WERI-Rb-1 (cell line): ENCODE measurements at regions not wholly inside any gene's neighbourhood (a gene's known extent, or its start where the extent isn't known, plus 50 kb on each side); places are given as distances from the start of the nearest gene placed in this dataset.

Experiments
- DNase-seq: peaks from one replicate; pipeline ENCODE4 v3.0.0-alpha.2; 2020
- H3K27ac ChIP-seq: fragments of 250-450 bp; sonication (Bioruptor Pico); 2 replicates; pipeline ENCODE4 v1.5.1; 2020; ENCODE audit warnings: mild to moderate bottlenecking, moderate library complexity
- H3K27me3 ChIP-seq: fragments of 250-450 bp; sonication (Bioruptor Pico); 2 replicates; pipeline ENCODE4 v1.5.1; 2021; ENCODE audit warnings: mild to moderate bottlenecking, low read depth, moderate library complexity; ENCODE audit not compliant: insufficient read depth, severe bottlenecking
- H3K36me3 ChIP-seq: fragments of 250-450 bp; sonication (Bioruptor Pico); 2 replicates; pipeline ENCODE4 v1.5.1; 2020; ENCODE audit warnings: mild to moderate bottlenecking, moderate library complexity
- H3K4me3 ChIP-seq: 2 replicates; pipeline ENCODE4 v1.5.1; 2011; ENCODE audit warnings: low read depth, mild to moderate bottlenecking, control low read depth, low read length
- H3K9me3 ChIP-seq: fragments of 250-450 bp; sonication (Bioruptor Pico); 2 replicates; pipeline ENCODE4 v1.5.1; 2021; ENCODE audit warnings: mild to moderate bottlenecking, moderate library complexity; ENCODE audit not compliant: severe bottlenecking
- CTCF ChIP-seq: IDR thresholded peaks from 2 replicates; pipeline ENCODE4 v1.5.1; 2011; ENCODE audit warnings: low read depth, mild to moderate bottlenecking, control low read depth, inconsistent platforms, low read length

- no peak for DNase-seq
- Histone ChIP-seq H3K4me3 (no peak overlapping the region), H3K27ac (no peak overlapping the region), H3K36me3 (no peaks in the 10 kb centered on the region), H3K9me3 (no peaks in the 10 kb centered on the region), H3K27me3 (no peaks in the 10 kb centered on the region)
- TF ChIP-seq CTCF: no peak
Measured at GRCh38 chr5:118042076-118042475, 946.3 kb downstream of the DTWD2 start.

GRCh38 chr5:118040496-118040895 is 947.9 kb downstream of the DTWD2 start:
- no peak for TF ChIP-seq CTCF
- H3K27me3 ChIP-seq: no peaks in the 10 kb centered on the region

GRCh38 chr5:118033686-118034338 is 954.5 kb downstream of the DTWD2 start:
- no peaks in the 10 kb centered on the region for H3K9me3 ChIP-seq
- no peak overlapping the region for H3K27ac ChIP-seq
- H3K4me3 ChIP-seq: no peak overlapping the region
- no peak for DNase-seq
- no peaks in the 10 kb centered on the region for H3K27me3 ChIP-seq
- no peak for TF ChIP-seq CTCF
- no peaks in the 10 kb centered on the region for H3K36me3 ChIP-seq

More at GRCh38 chr5:118040496-118040895, 947.9 kb downstream of the DTWD2 start:
- Histone ChIP-seq H3K9me3 (no peaks in the 10 kb centered on the region), H3K36me3 (no peaks in the 10 kb centered on the region), H3K4me3 (no peak overlapping the region), H3K27ac (no peak overlapping the region)
- DNase-seq: no peak

- H3K9me3 ChIP-seq: no peaks in the 10 kb centered on the region
Measured at GRCh38 chr5:118029807-118030206, 958.5 kb downstream of the DTWD2 start.

GRCh38 chr5:118022062-118022461 is 966.3 kb downstream of the DTWD2 start:
- Histone ChIP-seq H3K27ac (no peak overlapping the region), H3K36me3 (no peaks in the 10 kb centered on the region), H3K4me3 (no peak overlapping the region), H3K9me3 (no peaks in the 10 kb centered on the region), H3K27me3 (no peaks in the 10 kb centered on the region)
- DNase-seq: no peak
- TF ChIP-seq CTCF: no peak

More at GRCh38 chr5:118029807-118030206, 958.5 kb downstream of the DTWD2 start:
- H3K36me3 ChIP-seq: no peaks in the 10 kb centered on the region
- no peak for DNase-seq
- H3K27me3 ChIP-seq: no peaks in the 10 kb centered on the region
- H3K27ac ChIP-seq: no peak overlapping the region
- TF ChIP-seq CTCF: no peak
- H3K4me3 ChIP-seq: no peak overlapping the region

- Histone ChIP-seq H3K9me3 (no peaks in the 10 kb centered on the region), H3K36me3 (no peaks in the 10 kb centered on the region), H3K4me3 (no peak overlapping the region), H3K27ac (no peak overlapping the region), H3K27me3 (no peaks in the 10 kb centered on the region)
- TF ChIP-seq CTCF: no peak
- no peak for DNase-seq
Measured at GRCh38 chr5:118017536-118017935, 970.8 kb downstream of the DTWD2 start.
